SK-N-SH (cell line): ENCODE measurements at regions not wholly inside any gene's neighbourhood (a gene's known extent, or its start where the extent isn't known, plus 50 kb on each side); places are given as distances from the start of the nearest gene placed in this dataset.

ENCODE experiments used
- CTCF ChIA-PET: fragments of 300-600, 350-600 bp; formaldehyde crosslinking; extraction: SDS; loops from one replicate; lab custom pipeline; 2021; lab: Yijun Ruan, JAX
- POLR2A ChIA-PET: fragments of 350-600 bp; sonication (Branson Sonifier 250); formaldehyde crosslinking; extraction: SDS; loops from one replicate; lab custom pipeline; 2020; ENCODE audit warnings: antibody characterized with exemption, inconsistent platforms; lab: Yijun Ruan, JAX
- DNase-seq: peaks from one replicate; pipeline ENCODE4 v3.0.0; 2012
- H2AFZ ChIP-seq: fragments of 200-600 bp; sonication (generic); 2 replicates; pipeline ENCODE4 v1.8.1; 2016; ENCODE audit warnings: antibody characterized with exemption, mild to moderate bottlenecking, low read depth
- H3F3A ChIP-seq: fragments of 200-600 bp; sonication (generic); replicated peaks from 2 replicates; pipeline ENCODE3; 2016; ENCODE audit warnings: antibody characterized with exemption, mild to moderate bottlenecking; ENCODE audit not compliant: insufficient read depth
- H3K27ac ChIP-seq, 2 experiments: fragments of 200-500 bp in 1 of 2; fragments of 200-600 bp in 1 of 2; sonication (Bioruptor generic) in 1 of 2; sonication (generic), shearing (Covaris generic) in 1 of 2; 2 replicates each; pipeline versions ENCODE4 v1.5.1 to v1.6.1; 2014 to 2016; ENCODE audit warnings: low read depth in 2 of 2, inconsistent platforms in 1 of 2, low read length in 1 of 2, mild to moderate bottlenecking in 1 of 2, mixed read lengths in 1 of 2
- H3K27me3 ChIP-seq: fragments of 200-600 bp; sonication (generic), shearing (Covaris generic); 2 replicates; pipeline ENCODE4 v1.6.1; 2016; ENCODE audit warnings: mixed run types; ENCODE audit not compliant: insufficient read depth
- H3K36me3 ChIP-seq, 2 experiments: fragments of 200-500 bp in 1 of 2; fragments of 200-600 bp in 1 of 2; sonication (Bioruptor generic) in 1 of 2; sonication (generic) in 1 of 2; replicated peaks in 1 of 2; 2 replicates each; pipeline versions ENCODE3 to v1.5.1; 2014 to 2016; ENCODE audit warnings: low read length in 1 of 2, mild to moderate bottlenecking in 1 of 2; ENCODE audit not compliant: insufficient read depth in 2 of 2, control insufficient read depth in 1 of 2
- H3K4me1 ChIP-seq, 2 experiments: fragments of 200-500 bp in 1 of 2; fragments of 200-600 bp in 1 of 2; sonication (Bioruptor generic) in 1 of 2; sonication (generic), shearing (Covaris generic) in 1 of 2; 2 replicates each; pipeline versions ENCODE4 v1.5.1 to v1.6.1; 2014 to 2016; ENCODE audit warnings: low read depth in 1 of 2, low read length in 1 of 2, mixed run types in 1 of 2; ENCODE audit not compliant: insufficient read depth in 2 of 2, control insufficient read depth in 1 of 2
- H3K4me2 ChIP-seq: fragments of 200-600 bp; sonication (generic), shearing (Covaris generic); 2 replicates; pipeline ENCODE4 v1.6.1; 2017; ENCODE audit warnings: mixed run types
- H3K4me3 ChIP-seq, 2 experiments: fragments of 200-500 bp in 1 of 2; fragments of 200-600 bp in 1 of 2; sonication (Bioruptor generic) in 1 of 2; sonication (generic), shearing (Covaris generic) in 1 of 2; 2 replicates each; pipeline versions ENCODE4 v1.5.1 to v1.8.1; 2014 to 2016; ENCODE audit warnings: low read depth in 2 of 2, inconsistent platforms in 1 of 2, low read length in 1 of 2, mild to moderate bottlenecking in 1 of 2, mixed read lengths in 1 of 2, moderate library complexity in 1 of 2
- H3K79me2 ChIP-seq: fragments of 200-600 bp; sonication (generic); 2 replicates; pipeline ENCODE4 v1.8.1; 2017; ENCODE audit warnings: mild to moderate bottlenecking; ENCODE audit not compliant: insufficient read depth
- H3K9ac ChIP-seq: fragments of 200-600 bp; sonication (generic); 2 replicates; pipeline ENCODE4 v1.6.1; 2017; ENCODE audit warnings: mixed run types
- H3K9me2 ChIP-seq: fragments of 200-600 bp; sonication (generic); 2 replicates; pipeline ENCODE4 v1.6.1; 2017; ENCODE audit warnings: mixed run types
- H3K9me3 ChIP-seq: fragments of 200-600 bp; sonication (generic); 2 replicates; pipeline ENCODE4 v1.6.1; 2017; ENCODE audit warnings: mixed run types, mild to moderate bottlenecking, moderate library complexity
- H4K20me1 ChIP-seq: fragments of 200-600 bp; sonication (generic); 2 replicates; pipeline ENCODE4 v1.6.1; 2017; ENCODE audit warnings: mild to moderate bottlenecking, mixed run types; ENCODE audit not compliant: insufficient read depth
- EP300 ChIP-seq, 2 experiments: IDR thresholded peaks; 2 replicates each; pipeline versions ENCODE4 v1.4.0 to v1.6.1; 2012; ENCODE audit warnings: borderline replicate concordance in 1 of 2, low read depth in 1 of 2, low read length in 1 of 2
- GATA2 ChIP-seq: sonication (generic); formaldehyde crosslinking; IDR thresholded peaks from 2 replicates; pipeline ENCODE4 v1.5.0; 2020; ENCODE audit warnings: mild to moderate bottlenecking, missing genetic modification reagents
- JUND ChIP-seq: IDR thresholded peaks from 2 replicates; pipeline ENCODE4 v1.4.0; 2012
- MEF2A ChIP-seq: IDR thresholded peaks from 2 replicates; pipeline ENCODE4 v1.4.0; 2012; ENCODE audit warnings: low read depth, borderline replicate concordance
- MXI1 ChIP-seq: IDR thresholded peaks from 2 replicates; pipeline ENCODE4 v1.6.1; 2012; ENCODE audit warnings: mild to moderate bottlenecking, low read depth, low read length, improper control_type of control experiment
- POLR2AphosphoS5 ChIP-seq: IDR thresholded peaks from 2 replicates; pipeline ENCODE4 v1.6.1; 2012; ENCODE audit warnings: low read depth, low read length
- RAD21 ChIP-seq: IDR thresholded peaks from 2 replicates; pipeline ENCODE4 v1.6.1; 2012; ENCODE audit warnings: mild to moderate bottlenecking, low read length
- RCOR1 ChIP-seq: fragments of 150-350 bp; IDR thresholded peaks from 2 replicates; pipeline ENCODE4 v1.6.1; 2017; ENCODE audit warnings: antibody characterized with exemption, low read length
- SIN3A ChIP-seq: IDR thresholded peaks from 2 replicates; pipeline ENCODE4 v1.6.1; 2012; ENCODE audit warnings: low read depth, mild to moderate bottlenecking, low read length, moderate library complexity, borderline replicate concordance
- SMC3 ChIP-seq: IDR thresholded peaks from 2 replicates; pipeline ENCODE4 v1.6.1; 2012; ENCODE audit warnings: low read depth, low read length, improper control_type of control experiment
- TEAD4 ChIP-seq: IDR thresholded peaks from 2 replicates; pipeline ENCODE4 v1.4.0; 2012; ENCODE audit warnings: mild to moderate bottlenecking, borderline replicate concordance; ENCODE audit not compliant: insufficient read depth
- WGBS: methylation state at CpG from one replicate; pipeline ENCODE4 v1.1.6; 2017; ENCODE audit warnings: low lambda C conversion rate; 5-methylcytosine and 5-hydroxymethylcytosine counted together
- TF ChIP-seq, protein P1 (sequence below): IDR thresholded peaks from 2 replicates; pipeline ENCODE4 v1.4.0; 2012; ENCODE audit warnings: low read depth, borderline replicate concordance
- TF ChIP-seq, protein P2 (sequence below): IDR thresholded peaks from 2 replicates; pipeline ENCODE4 v1.6.1; 2012; ENCODE audit warnings: mild to moderate bottlenecking, low read depth, low read length, moderate library complexity
- TF ChIP-seq, protein P3 (sequence below): fragments of 150-350 bp; IDR thresholded peaks from 2 replicates; pipeline ENCODE4 v1.6.1; 2016; ENCODE audit warnings: mild to moderate bottlenecking, low read depth, low read length
- TF ChIP-seq, protein P4 (sequence below): fragments of 200-600 bp; sonication (generic); IDR thresholded peaks from 2 replicates; pipeline ENCODE4 v1.6.1; 2017; ENCODE audit warnings: antibody characterized with exemption, mild to moderate bottlenecking, moderate library complexity
- TF ChIP-seq, protein P5 (sequence below): IDR thresholded peaks from 2 replicates; pipeline ENCODE4; 2012
- TF ChIP-seq, protein P6 (sequence below): IDR thresholded peaks from 2 replicates; pipeline ENCODE4 v1.4.0; 2012; ENCODE audit warnings: low read depth

DNA sequence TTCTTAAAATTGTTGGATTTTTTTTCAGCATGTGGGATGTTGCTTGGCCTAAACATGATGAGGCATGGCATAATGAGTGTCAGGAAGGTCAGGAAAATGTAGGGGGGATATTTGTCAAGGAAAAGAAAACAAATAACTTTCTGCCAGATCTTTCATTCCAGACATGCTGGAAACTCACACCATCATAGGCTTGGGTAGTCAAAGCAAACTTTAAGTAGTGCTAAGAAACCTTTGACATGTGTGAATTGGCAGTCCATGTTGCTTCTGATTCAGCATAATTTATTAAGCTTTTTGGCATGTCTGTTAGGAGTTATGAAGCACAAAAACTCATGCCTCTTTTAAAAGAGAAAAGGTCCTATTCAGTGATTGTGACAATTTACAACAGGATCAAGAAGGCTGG lies 61.3 kb upstream of the MTAP start:
- Histone ChIP-seq H4K20me1 (no peaks in the 10 kb centered on the region), H3F3A (no peaks in the 10 kb centered on the region), H3K4me1 (no peaks in the 10 kb centered on the region), H3K36me3 (no peaks in the 10 kb centered on the region), H3K9ac (no peak overlapping the region), H3K9me3 (no peaks in the 10 kb centered on the region), H3K27ac (no peak overlapping the region), H3K27me3 (no peaks in the 10 kb centered on the region), H2AFZ (no peak overlapping the region), H3K9me2 (no peaks in the 10 kb centered on the region), H3K4me3 (no peak overlapping the region), H3K4me2 (no peak overlapping the region), H3K79me2 (no peaks in the 10 kb centered on the region)
- POLR2A ChIA-PET, result no interaction called here
- TF ChIP-seq, protein P1, sequence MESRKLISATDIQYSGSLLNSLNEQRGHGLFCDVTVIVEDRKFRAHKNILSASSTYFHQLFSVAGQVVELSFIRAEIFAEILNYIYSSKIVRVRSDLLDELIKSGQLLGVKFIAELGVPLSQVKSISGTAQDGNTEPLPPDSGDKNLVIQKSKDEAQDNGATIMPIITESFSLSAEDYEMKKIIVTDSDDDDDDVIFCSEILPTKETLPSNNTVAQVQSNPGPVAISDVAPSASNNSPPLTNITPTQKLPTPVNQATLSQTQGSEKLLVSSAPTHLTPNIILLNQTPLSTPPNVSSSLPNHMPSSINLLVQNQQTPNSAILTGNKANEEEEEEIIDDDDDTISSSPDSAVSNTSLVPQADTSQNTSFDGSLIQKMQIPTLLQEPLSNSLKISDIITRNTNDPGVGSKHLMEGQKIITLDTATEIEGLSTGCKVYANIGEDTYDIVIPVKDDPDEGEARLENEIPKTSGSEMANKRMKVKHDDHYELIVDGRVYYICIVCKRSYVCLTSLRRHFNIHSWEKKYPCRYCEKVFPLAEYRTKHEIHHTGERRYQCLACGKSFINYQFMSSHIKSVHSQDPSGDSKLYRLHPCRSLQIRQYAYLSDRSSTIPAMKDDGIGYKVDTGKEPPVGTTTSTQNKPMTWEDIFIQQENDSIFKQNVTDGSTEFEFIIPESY, result no peak
- TF ChIP-seq, protein P2, sequence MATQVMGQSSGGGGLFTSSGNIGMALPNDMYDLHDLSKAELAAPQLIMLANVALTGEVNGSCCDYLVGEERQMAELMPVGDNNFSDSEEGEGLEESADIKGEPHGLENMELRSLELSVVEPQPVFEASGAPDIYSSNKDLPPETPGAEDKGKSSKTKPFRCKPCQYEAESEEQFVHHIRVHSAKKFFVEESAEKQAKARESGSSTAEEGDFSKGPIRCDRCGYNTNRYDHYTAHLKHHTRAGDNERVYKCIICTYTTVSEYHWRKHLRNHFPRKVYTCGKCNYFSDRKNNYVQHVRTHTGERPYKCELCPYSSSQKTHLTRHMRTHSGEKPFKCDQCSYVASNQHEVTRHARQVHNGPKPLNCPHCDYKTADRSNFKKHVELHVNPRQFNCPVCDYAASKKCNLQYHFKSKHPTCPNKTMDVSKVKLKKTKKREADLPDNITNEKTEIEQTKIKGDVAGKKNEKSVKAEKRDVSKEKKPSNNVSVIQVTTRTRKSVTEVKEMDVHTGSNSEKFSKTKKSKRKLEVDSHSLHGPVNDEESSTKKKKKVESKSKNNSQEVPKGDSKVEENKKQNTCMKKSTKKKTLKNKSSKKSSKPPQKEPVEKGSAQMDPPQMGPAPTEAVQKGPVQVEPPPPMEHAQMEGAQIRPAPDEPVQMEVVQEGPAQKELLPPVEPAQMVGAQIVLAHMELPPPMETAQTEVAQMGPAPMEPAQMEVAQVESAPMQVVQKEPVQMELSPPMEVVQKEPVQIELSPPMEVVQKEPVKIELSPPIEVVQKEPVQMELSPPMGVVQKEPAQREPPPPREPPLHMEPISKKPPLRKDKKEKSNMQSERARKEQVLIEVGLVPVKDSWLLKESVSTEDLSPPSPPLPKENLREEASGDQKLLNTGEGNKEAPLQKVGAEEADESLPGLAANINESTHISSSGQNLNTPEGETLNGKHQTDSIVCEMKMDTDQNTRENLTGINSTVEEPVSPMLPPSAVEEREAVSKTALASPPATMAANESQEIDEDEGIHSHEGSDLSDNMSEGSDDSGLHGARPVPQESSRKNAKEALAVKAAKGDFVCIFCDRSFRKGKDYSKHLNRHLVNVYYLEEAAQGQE, result no peak
- CTCF ChIA-PET, result interaction anchor here (1.3 kb wide), 1 partner anchor 345 kb away, joined by 3 read pairs; no protein-coding TSS in a partner anchor
- DNase-seq, result no peak

DNA sequence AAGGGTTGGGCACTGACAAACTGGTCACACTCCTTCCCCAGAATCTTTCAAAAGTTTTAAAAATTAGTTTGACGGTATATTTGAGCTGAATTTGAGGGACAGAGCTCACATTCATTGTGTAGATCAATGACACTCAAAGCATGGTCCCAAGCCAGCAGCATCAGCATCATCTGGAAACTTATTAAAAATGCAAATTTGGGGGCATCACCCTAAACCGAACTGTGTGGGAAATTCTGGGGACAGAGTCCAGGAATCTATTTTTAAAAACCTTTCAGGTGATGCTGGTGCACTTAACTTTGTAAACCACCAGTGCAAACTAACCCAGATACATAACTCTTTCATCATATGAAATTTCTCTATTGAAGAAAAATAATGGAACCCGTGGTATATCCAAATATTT lies 58.1 kb upstream of the MTAP start:
- no peak for DNase-seq
- Histone ChIP-seq H3K27ac (no peak overlapping the region), H3F3A (no peaks in the 10 kb centered on the region), H3K27me3 (no peaks in the 10 kb centered on the region), H3K9me2 (no peaks in the 10 kb centered on the region), H3K79me2 (no peaks in the 10 kb centered on the region), H3K4me1 (no peaks in the 10 kb centered on the region), H3K9ac (no peak overlapping the region), H3K4me3 (no peak overlapping the region), H4K20me1 (no peaks in the 10 kb centered on the region), H3K4me2 (no peak overlapping the region), H3K9me3 (no peaks in the 10 kb centered on the region), H3K36me3 (no peaks in the 10 kb centered on the region), H2AFZ (no peak overlapping the region)
- WGBS, result 5% methylated on average over 3 of the region's 3 CpGs
- ChIA-PET CTCF (no interaction called here), POLR2A (no interaction called here)
- TF ChIP-seq RAD21 (no peak), MXI1 (no peak), POLR2AphosphoS5 (no peak), SIN3A (no peak), EP300 (IDR thresholded peaks at IDR 0.05; ENCODE audit: borderline replicate concordance in 1 of 2, low read depth in 1 of 2, low read length in 1 of 2) (no peak), MEF2A (no peak), RCOR1 (no peak), SMC3 (no peak), GATA2 (CRISPR knock-in tag) (no peak), TEAD4 (no peak), JUND (no peak)
- TF ChIP-seq, protein P3, sequence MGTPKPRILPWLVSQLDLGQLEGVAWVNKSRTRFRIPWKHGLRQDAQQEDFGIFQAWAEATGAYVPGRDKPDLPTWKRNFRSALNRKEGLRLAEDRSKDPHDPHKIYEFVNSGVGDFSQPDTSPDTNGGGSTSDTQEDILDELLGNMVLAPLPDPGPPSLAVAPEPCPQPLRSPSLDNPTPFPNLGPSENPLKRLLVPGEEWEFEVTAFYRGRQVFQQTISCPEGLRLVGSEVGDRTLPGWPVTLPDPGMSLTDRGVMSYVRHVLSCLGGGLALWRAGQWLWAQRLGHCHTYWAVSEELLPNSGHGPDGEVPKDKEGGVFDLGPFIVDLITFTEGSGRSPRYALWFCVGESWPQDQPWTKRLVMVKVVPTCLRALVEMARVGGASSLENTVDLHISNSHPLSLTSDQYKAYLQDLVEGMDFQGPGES, result no peak
- TF ChIP-seq, protein P4, sequence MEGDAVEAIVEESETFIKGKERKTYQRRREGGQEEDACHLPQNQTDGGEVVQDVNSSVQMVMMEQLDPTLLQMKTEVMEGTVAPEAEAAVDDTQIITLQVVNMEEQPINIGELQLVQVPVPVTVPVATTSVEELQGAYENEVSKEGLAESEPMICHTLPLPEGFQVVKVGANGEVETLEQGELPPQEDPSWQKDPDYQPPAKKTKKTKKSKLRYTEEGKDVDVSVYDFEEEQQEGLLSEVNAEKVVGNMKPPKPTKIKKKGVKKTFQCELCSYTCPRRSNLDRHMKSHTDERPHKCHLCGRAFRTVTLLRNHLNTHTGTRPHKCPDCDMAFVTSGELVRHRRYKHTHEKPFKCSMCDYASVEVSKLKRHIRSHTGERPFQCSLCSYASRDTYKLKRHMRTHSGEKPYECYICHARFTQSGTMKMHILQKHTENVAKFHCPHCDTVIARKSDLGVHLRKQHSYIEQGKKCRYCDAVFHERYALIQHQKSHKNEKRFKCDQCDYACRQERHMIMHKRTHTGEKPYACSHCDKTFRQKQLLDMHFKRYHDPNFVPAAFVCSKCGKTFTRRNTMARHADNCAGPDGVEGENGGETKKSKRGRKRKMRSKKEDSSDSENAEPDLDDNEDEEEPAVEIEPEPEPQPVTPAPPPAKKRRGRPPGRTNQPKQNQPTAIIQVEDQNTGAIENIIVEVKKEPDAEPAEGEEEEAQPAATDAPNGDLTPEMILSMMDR, result no peak
- TF ChIP-seq, protein P5, sequence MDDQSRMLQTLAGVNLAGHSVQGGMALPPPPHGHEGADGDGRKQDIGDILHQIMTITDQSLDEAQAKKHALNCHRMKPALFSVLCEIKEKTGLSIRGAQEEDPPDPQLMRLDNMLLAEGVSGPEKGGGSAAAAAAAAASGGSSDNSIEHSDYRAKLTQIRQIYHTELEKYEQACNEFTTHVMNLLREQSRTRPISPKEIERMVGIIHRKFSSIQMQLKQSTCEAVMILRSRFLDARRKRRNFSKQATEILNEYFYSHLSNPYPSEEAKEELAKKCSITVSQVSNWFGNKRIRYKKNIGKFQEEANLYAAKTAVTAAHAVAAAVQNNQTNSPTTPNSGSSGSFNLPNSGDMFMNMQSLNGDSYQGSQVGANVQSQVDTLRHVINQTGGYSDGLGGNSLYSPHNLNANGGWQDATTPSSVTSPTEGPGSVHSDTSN, result no peak
- TF ChIP-seq, protein P6, sequence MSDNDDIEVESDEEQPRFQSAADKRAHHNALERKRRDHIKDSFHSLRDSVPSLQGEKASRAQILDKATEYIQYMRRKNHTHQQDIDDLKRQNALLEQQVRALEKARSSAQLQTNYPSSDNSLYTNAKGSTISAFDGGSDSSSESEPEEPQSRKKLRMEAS, result no peak
